DMS114 treated with DMSO at 0.1 percent for 48 hours (cell line): ENCODE measurements at regions not wholly inside any gene's neighbourhood (a gene's known extent, or its start where the extent isn't known, plus 50 kb on each side); places are given as distances from the start of the nearest gene placed in this dataset.
"Not testable (repeated sequence)": the region's sequence is repeated elsewhere in the genome, so short reads cannot be mapped to it uniquely, and the experiment has no call there.

ENCODE experiments used
- DNase-seq: peaks from one replicate; lab custom pipeline; 2025; ENCODE audit not compliant: unreplicated experiment; lab: John Stamatoyannopoulos, UW

GRCh38 chr7:87007038-87007437 is 52.4 kb downstream of the ELAPOR2 start:
- no peak for DNase-seq

DNA sequence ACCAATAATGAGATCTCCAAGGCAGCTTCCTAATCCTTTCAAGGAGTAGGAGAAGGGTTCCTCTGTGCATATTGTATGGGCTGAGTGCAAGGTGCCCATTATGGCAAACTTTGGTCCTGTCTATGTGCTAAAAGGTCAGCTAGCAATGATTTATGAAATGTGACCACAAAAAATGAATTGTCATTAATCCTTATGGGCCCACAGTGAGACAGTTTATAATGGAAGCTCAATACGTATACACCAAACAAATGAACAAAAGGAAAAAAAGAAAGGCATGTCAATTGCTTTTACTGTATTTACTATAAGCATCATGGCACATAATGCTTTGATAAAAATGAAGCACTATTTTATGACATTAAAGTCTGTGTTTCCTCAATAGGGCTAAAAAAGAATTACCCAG is 54.5 kb downstream of the ELAPOR2 start:
- DNase-seq, result no peak

DNA sequence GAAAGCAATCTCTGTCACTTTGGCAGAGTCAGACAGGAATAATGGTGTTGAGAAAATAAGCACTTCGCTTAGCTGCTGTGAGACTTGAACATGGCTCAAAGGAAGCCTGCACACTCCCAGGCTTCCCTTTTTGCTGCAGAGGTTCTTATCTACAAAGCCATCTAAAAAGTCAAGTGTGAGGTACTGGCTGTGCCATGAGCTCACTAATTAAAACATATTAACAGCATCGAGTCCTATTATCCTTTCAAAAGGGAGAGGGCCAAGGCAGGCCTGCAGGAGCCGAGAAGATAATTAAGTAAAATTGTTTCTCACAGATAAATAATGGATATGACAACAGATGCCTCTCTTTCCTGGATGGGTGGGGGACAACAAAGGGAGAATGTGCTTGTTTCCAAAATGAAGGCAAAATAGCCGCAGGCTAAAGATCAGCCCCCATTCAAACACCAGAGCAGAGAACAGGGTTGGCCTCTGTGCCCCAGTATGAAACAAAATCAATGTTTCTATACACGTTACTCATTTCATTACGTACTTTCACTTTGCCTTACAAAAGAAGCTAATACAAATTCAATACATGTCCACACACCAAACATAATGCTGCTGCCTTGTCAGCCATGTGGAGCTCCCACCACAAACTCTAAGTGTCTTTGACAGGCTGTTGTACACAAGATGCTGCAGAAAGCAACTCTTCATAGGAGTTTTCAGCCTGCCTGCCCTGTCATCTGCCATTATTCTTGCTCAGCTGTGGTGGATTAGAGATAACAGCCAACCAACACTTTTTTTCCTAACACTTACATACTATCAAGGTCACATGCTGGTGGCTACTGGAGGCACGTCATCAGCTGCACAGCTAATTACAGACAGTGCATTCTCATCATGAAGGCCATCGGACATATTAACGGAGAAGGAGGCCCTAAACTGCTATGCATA is 55.3 kb downstream of the ELAPOR2 start:
- DNase-seq, result no peak

DNA sequence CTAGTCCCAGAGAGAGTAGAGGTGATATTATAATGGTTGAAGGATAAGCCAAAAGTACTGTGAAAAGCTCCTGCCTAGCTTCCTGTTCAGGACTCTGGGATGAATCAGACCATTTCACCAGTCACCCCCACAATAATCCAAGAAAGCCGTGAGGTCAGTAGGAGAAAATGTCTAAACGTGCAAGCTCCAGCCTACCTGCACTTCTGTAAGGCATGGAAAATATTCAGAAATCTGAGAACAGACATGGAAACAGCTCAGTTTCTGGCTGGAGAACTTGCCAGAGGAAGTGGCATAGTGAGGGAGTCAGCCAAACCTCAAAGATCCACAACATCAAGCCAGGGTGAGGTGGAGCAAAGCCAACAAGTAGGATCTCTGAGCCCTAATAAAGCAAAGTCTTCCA is 58.2 kb downstream of the ELAPOR2 start:
- no peak for DNase-seq

GRCh38 chr7:87000344-87000743 is 59.1 kb downstream of the ELAPOR2 start:
- DNase-seq, result no peak

DNA sequence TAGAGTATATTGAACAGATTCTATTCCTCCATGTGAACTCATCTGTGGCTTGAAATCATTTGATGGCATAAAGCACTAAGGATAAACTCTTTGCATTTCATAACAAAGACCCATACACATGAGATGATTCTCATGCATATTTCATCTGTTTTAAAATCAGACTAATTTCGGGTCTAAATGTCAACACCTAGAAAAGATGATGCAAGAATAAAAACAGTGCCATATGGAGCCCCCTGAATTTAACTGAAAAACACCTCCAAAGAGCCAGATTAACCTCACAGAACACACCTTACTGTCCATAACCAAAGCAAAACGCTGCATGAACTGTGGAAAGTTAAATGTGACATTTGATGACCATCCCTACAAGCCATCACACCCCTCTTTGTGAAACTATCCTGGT is 59.7 kb downstream of the ELAPOR2 start:
- no peak for DNase-seq

DNA sequence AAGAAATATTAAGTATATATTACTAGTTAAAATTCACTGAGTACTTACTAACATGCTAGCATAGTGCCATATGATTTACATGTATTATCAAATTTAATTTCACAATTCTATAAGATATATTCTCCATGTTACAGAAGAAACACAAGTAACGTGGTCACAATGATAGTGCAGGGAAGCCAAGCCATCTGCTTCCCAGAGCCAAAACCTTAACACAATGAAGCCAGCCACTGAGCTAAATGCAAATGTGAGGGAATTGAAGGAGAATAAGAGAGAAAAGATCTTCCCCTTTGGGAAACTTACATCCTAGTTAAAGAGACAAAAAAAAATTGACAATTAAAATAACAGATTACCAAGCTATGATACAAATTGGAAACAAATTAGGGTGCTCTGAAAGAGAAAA is 63.6 kb downstream of the ELAPOR2 start:
- no peak for DNase-seq

GRCh38 chr7:86995052-86995725 is 64.3 kb downstream of the ELAPOR2 start:
- no peak for DNase-seq

DNA sequence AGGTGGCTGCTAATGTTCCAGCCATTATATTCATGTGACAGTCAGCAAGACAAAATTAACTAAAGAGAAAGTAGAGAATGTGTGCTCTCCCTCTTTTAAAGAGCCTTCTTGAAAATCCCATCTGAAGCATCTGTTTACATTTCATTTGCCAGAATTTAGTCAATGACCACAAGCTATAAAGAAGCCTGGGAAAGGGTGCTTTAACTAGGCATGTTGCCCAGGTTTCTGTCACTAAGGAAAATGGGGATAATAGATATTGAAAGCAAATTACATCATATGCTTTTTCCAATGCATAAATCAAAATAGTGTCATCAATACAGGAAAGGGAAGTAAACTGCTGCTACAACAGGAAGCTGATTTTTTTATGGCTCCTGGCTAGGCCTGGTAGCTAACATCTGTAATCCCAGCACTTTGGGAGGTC is 67.7 kb downstream of the ELAPOR2 start:
- no peak for DNase-seq

- no peak for DNase-seq
Measured at GRCh38 chr7:86991093-86991769, 68.2 kb downstream of the ELAPOR2 start.

DNA sequence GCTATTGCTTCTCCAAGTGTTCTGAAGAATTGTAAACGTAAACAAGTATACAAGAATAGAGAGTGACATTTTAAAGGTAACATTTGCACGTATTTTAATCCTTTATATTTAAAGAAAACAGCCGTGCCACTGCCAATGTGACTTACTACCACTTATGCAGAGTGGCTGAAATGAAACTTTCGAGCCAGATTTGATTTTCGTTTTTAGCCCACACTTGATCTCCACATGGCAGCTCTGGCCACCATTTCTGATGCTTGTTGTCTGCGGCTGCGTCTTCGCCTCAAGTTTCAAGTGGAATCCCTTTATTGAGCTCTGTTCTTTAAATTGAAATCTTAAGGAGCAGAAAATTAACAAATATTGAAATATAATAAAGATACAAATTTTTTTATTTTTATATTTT is 70.0 kb downstream of the ELAPOR2 start:
- DNase-seq, result no peak

GRCh38 chr7:86987834-86988233 is 71.6 kb downstream of the ELAPOR2 start:
- not testable (repeated sequence) for DNase-seq

- not testable (repeated sequence) for DNase-seq
Measured at GRCh38 chr7:86987358-86987757, 72.1 kb downstream of the ELAPOR2 start.

DNA sequence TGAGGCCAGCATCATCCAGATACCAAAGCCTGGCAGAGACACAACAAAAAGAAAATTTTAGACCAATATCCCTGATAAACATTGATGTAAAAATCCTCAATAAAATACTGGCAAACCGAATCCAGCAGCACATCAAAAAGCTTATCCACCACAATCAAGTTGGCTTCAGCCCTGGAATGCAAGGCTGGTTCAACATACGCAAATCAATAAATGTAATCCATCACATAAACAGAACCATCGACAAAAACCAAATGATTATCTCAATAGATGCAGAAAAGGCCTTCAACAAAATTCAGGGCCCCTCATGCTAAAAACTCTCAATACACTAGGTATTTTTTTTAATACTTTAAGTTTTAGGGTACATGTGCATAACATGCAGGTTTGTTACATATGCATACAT is 74.1 kb downstream of the ELAPOR2 start:
- DNase-seq, result not testable (repeated sequence)

- DNase-seq, result not testable (repeated sequence)
Measured at GRCh38 chr7:86983654-86984053, 75.8 kb downstream of the ELAPOR2 start.

GRCh38 chr7:86981937-86982336 is 77.5 kb downstream of the ELAPOR2 start:
- not testable (repeated sequence) for DNase-seq

DNA sequence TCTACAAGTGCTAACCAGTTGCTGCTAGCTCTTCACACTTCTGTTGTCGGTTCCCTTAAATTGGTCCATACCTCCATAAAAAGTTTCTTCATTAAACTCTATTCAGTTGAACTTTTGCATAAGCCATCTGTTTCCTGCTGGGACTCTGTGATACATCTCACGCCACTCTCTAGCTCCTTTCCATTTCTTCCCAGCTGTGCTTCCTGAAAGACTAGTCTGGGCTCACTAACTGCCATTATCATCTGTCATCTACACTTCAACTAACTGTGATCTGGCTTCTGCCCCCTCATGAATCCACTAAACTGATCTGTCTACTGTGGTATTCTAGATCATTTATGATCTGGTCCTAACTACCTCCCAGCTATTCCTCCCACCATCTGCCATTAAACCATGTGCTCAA is 78.3 kb downstream of the ELAPOR2 start:
- DNase-seq, result no peak

GRCh38 chr7:86980223-86980622 is 79.2 kb downstream of the ELAPOR2 start:
- DNase-seq, result no peak

GRCh38 chr7:86978808-86979506 is 80.5 kb downstream of the ELAPOR2 start:
- no peak for DNase-seq

DNA sequence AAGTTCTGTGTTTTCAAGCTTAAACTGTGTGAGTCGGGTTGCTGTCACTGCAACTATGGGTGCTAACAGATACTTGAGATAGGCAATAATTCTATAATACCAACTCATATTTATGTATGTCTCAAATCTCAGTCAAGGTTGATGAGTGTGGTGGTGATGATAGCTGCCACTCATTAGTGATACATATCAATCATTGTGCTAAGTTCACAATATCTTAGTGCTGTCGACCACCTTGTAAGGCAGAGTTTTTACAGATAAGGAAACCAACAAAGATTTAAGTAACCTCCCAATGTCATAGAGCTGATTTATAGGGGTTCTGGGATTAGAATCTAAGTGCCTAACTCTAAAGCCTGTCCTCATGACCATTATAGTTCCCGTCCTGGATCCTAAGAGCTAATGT is 82.5 kb downstream of the ELAPOR2 start:
- no peak for DNase-seq

DNA sequence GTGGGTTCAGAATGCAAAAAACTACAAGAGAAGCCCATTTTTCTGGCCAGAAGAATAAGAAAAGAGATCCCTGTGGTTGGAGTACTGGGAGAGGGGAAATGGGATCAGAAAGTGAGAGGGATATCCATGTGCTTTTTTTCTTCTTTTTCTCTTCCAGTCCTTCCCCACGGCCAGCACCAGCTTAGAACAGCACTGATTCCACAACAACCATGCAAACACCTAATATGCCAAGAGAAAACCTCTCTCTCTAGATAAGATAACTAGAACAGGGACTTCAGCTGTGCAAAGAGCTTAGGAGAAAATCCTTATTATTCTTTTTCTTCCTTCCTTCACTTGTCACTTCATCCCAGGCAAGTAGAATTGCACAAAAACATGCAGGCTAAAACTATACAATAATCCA is 83.5 kb downstream of the ELAPOR2 start:
- no peak for DNase-seq
